ENCODE measurements at regions not wholly inside any gene's neighbourhood (a gene's known extent, or its start where the extent isn't known, plus 50 kb on each side); places are given as distances from the start of the nearest gene placed in this dataset.

DNA sequence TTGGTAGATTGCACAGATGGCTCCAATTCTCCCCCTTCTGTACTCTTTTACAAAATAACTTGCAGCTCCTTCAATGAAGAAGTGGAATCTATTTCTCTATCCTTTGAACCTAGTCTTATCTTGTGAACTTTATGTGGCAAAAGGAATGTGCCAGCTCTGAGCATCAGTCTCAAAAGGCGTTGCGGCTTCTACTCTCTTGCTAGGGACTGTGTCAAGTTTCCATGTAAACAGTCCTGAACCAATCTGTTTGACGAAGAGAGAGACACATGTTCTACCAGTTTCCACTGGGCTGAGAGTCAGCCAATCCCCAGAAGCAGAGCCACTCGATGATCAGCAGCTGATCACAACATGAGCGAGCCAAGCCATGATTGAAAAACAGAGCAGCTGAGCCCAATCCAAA lies 439.7 kb upstream of the SETBP1 start:
- no peak overlapping the region for H3K9ac ChIP-seq (ENCODE audit: low read depth, low read length)
- H3K27me3 ChIP-seq (ENCODE audit: control insufficient read depth, insufficient read depth, low read length), result no peaks in the 10 kb centered on the region
- H3K36me3 ChIP-seq (ENCODE audit: control insufficient read depth, insufficient read depth, low read length), result no peaks in the 10 kb centered on the region
- H3K27ac ChIP-seq (ENCODE audit: low read depth, low read length), result no peak overlapping the region
- no peak overlapping the region for H3K4me3 ChIP-seq (ENCODE audit: low read depth, low read length)
- no peaks in the 10 kb centered on the region for H3K9me3 ChIP-seq (ENCODE audit: control insufficient read depth, insufficient read depth, low read length)
- H3K4me1 ChIP-seq (ENCODE audit: control insufficient read depth, insufficient read depth, low read length), result no peaks in the 10 kb centered on the region

DNA sequence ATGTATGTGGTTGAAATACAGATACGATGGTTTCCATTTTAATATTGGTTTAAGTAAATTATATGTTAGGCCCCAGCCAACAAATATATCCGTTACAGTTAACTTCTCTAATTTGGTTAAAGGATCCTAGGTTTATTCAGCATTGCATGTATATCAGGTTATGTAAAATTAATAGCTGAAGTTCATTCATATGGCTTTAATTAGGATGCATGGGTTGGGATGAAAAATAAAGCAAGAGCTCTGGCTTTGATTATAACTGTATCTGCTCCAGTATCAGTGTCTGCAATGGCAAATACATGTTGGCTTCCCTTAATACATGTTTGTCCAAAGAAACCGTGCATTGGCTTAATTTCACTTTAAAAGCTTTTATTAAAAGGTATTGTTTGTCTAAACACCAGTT lies 435.7 kb upstream of the SETBP1 start:
- no peak overlapping the region for H3K4me3 ChIP-seq (ENCODE audit: low read depth, low read length)
- no peak overlapping the region for H3K9ac ChIP-seq (ENCODE audit: low read depth, low read length)
- H3K27me3 ChIP-seq (ENCODE audit: control insufficient read depth, insufficient read depth, low read length), result no peaks in the 10 kb centered on the region
- no peaks in the 10 kb centered on the region for H3K36me3 ChIP-seq (ENCODE audit: control insufficient read depth, insufficient read depth, low read length)
- no peaks in the 10 kb centered on the region for H3K4me1 ChIP-seq (ENCODE audit: control insufficient read depth, insufficient read depth, low read length)
- no peak overlapping the region for H3K27ac ChIP-seq (ENCODE audit: low read depth, low read length)
- no peaks in the 10 kb centered on the region for H3K9me3 ChIP-seq (ENCODE audit: control insufficient read depth, insufficient read depth, low read length)

GRCh38 chr18:44246001-44246400 lies 434.7 kb upstream of the SETBP1 start:
- H3K4me3 ChIP-seq (ENCODE audit: low read depth, low read length), result no peak overlapping the region
- H3K27me3 ChIP-seq (ENCODE audit: control insufficient read depth, insufficient read depth, low read length), result no peaks in the 10 kb centered on the region
- H3K9ac ChIP-seq (ENCODE audit: low read depth, low read length), result no peak overlapping the region
- H3K4me1 ChIP-seq (ENCODE audit: control insufficient read depth, insufficient read depth, low read length), result no peaks in the 10 kb centered on the region
- H3K36me3 ChIP-seq (ENCODE audit: control insufficient read depth, insufficient read depth, low read length), result no peaks in the 10 kb centered on the region
- H3K9me3 ChIP-seq (ENCODE audit: control insufficient read depth, insufficient read depth, low read length), result no peaks in the 10 kb centered on the region
- H3K27ac ChIP-seq (ENCODE audit: low read depth, low read length), result no peak overlapping the region

- H3K4me3 ChIP-seq (ENCODE audit: low read depth, low read length), result no peak overlapping the region
- peaks cover 8% of the 10 kb centered on the region for H3K9me3 ChIP-seq (ENCODE audit: control insufficient read depth, insufficient read depth, low read length)
- H3K27me3 ChIP-seq (ENCODE audit: control insufficient read depth, insufficient read depth, low read length), result no peaks in the 10 kb centered on the region
- H3K27ac ChIP-seq (ENCODE audit: low read depth, low read length), result no peak overlapping the region
- no peaks in the 10 kb centered on the region for H3K4me1 ChIP-seq (ENCODE audit: control insufficient read depth, insufficient read depth, low read length)
- no peaks in the 10 kb centered on the region for H3K36me3 ChIP-seq (ENCODE audit: control insufficient read depth, insufficient read depth, low read length)
- H3K9ac ChIP-seq (ENCODE audit: low read depth, low read length), result no peak overlapping the region
These were observed 422.6 kb upstream of the SETBP1 start for GRCh38 chr18:44258086-44258485.

DNA sequence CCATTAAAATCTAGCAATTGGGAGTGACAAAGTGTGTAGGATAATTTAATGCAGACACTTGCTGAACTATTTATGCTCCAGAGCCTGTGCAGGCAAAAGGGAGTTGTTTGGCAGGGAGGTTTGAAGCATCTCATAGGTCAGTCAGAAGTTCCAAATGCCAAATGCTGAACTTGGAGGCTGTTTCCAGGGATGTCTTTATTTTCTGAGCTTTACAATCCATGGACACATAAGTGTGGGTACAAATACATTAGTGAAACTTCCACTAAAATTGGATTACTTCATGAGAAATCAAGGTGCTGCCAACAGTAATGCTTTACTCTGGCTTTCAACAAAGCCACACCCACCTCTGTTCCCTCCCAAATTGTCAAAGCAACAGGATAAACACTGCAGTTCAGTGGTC lies 422.1 kb upstream of the SETBP1 start:
- Histone ChIP-seq H3K27ac (ENCODE audit: low read depth, low read length) (no peak overlapping the region), H3K36me3 (ENCODE audit: control insufficient read depth, insufficient read depth, low read length) (no peaks in the 10 kb centered on the region), H3K27me3 (ENCODE audit: control insufficient read depth, insufficient read depth, low read length) (no peaks in the 10 kb centered on the region), H3K9ac (ENCODE audit: low read depth, low read length) (no peak overlapping the region), H3K4me3 (ENCODE audit: low read depth, low read length) (no peak overlapping the region), H3K4me1 (ENCODE audit: control insufficient read depth, insufficient read depth, low read length) (no peaks in the 10 kb centered on the region), H3K9me3 (ENCODE audit: control insufficient read depth, insufficient read depth, low read length) (peaks cover 11% of the 10 kb centered on the region)

GRCh38 chr18:44259610-44260009 lies 421.1 kb upstream of the SETBP1 start:
- no peaks in the 10 kb centered on the region for H3K4me1 ChIP-seq (ENCODE audit: control insufficient read depth, insufficient read depth, low read length)
- H3K27me3 ChIP-seq (ENCODE audit: control insufficient read depth, insufficient read depth, low read length), result no peaks in the 10 kb centered on the region
- no peaks in the 10 kb centered on the region for H3K36me3 ChIP-seq (ENCODE audit: control insufficient read depth, insufficient read depth, low read length)
- no peak overlapping the region for H3K9ac ChIP-seq (ENCODE audit: low read depth, low read length)
- no peak overlapping the region for H3K4me3 ChIP-seq (ENCODE audit: low read depth, low read length)
- no peak overlapping the region for H3K27ac ChIP-seq (ENCODE audit: low read depth, low read length)
- H3K9me3 ChIP-seq (ENCODE audit: control insufficient read depth, insufficient read depth, low read length), result peaks cover 11% of the 10 kb centered on the region

GRCh38 chr18:44265437-44265836 lies 415.3 kb upstream of the SETBP1 start:
- H3K4me1 ChIP-seq (ENCODE audit: control insufficient read depth, insufficient read depth, low read length), result no peaks in the 10 kb centered on the region
- no peak overlapping the region for H3K9ac ChIP-seq (ENCODE audit: low read depth, low read length)
- H3K4me3 ChIP-seq (ENCODE audit: low read depth, low read length), result no peak overlapping the region
- H3K27me3 ChIP-seq (ENCODE audit: control insufficient read depth, insufficient read depth, low read length), result no peaks in the 10 kb centered on the region
- no peaks in the 10 kb centered on the region for H3K36me3 ChIP-seq (ENCODE audit: control insufficient read depth, insufficient read depth, low read length)
- no peak overlapping the region for H3K27ac ChIP-seq (ENCODE audit: low read depth, low read length)
- H3K9me3 ChIP-seq (ENCODE audit: control insufficient read depth, insufficient read depth, low read length), result peaks cover 11% of the 10 kb centered on the region

DNA sequence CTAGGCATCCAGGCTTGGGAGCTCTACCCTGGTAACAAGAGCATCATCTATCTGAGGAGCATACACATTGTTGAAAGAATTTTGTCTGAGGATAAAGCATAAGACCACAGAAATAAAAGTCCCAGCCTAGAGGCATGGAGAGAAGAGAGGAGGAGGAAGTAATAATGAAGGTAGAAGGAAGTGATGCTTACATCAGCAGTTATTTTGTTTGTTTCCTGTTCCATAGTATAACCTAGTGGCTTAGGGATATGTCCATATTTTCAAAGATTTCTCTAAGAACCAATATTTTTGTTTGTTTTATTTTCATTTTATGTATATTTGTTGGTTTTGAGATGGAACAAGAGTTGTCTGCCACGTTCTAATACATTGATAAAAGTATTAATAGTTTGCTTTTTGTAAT lies 407.4 kb upstream of the SETBP1 start:
- Histone ChIP-seq H3K27me3 (ENCODE audit: control insufficient read depth, insufficient read depth, low read length) (no peaks in the 10 kb centered on the region), H3K27ac (ENCODE audit: low read depth, low read length) (no peak overlapping the region), H3K4me3 (ENCODE audit: low read depth, low read length) (no peak overlapping the region), H3K4me1 (ENCODE audit: control insufficient read depth, insufficient read depth, low read length) (no peaks in the 10 kb centered on the region), H3K9me3 (ENCODE audit: control insufficient read depth, insufficient read depth, low read length) (no peaks in the 10 kb centered on the region), H3K36me3 (ENCODE audit: control insufficient read depth, insufficient read depth, low read length) (no peaks in the 10 kb centered on the region), H3K9ac (ENCODE audit: low read depth, low read length) (no peak overlapping the region)

GRCh38 chr18:44280479-44280878 lies 400.2 kb upstream of the SETBP1 start:
- no peak overlapping the region for H3K9ac ChIP-seq (ENCODE audit: low read depth, low read length)
- no peaks in the 10 kb centered on the region for H3K4me1 ChIP-seq (ENCODE audit: control insufficient read depth, insufficient read depth, low read length)
- no peaks in the 10 kb centered on the region for H3K36me3 ChIP-seq (ENCODE audit: control insufficient read depth, insufficient read depth, low read length)
- H3K27me3 ChIP-seq (ENCODE audit: control insufficient read depth, insufficient read depth, low read length), result no peaks in the 10 kb centered on the region
- no peak overlapping the region for H3K27ac ChIP-seq (ENCODE audit: low read depth, low read length)
- no peak overlapping the region for H3K4me3 ChIP-seq (ENCODE audit: low read depth, low read length)
- H3K9me3 ChIP-seq (ENCODE audit: control insufficient read depth, insufficient read depth, low read length), result no peaks in the 10 kb centered on the region

DNA sequence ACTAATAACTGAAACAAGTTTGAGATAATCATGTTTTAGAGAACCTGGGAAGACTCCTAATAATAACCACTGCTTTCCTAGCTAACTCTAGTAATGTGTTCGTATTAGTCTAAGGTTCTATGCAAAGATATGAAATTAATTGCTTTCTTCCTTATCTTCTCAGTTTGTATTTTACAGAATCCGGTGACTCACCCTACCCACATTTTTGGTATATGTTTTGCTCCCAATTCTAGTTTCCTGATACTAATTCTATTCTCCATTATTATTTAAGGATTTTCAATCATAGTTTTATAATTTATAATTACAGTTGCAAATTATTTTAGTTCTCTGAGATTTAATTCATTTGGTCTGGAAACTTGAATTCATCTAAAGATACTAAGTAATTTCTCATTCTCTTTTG lies 394.6 kb upstream of the SETBP1 start:
- Histone ChIP-seq H3K36me3 (ENCODE audit: control insufficient read depth, insufficient read depth, low read length) (no peaks in the 10 kb centered on the region), H3K4me3 (ENCODE audit: low read depth, low read length) (no peak overlapping the region), H3K4me1 (ENCODE audit: control insufficient read depth, insufficient read depth, low read length) (no peaks in the 10 kb centered on the region), H3K9me3 (ENCODE audit: control insufficient read depth, insufficient read depth, low read length) (no peaks in the 10 kb centered on the region), H3K9ac (ENCODE audit: low read depth, low read length) (no peak overlapping the region), H3K27me3 (ENCODE audit: control insufficient read depth, insufficient read depth, low read length) (no peaks in the 10 kb centered on the region), H3K27ac (ENCODE audit: low read depth, low read length) (no peak overlapping the region)

GRCh38 chr18:44290366-44290977 lies 390.2 kb upstream of the SETBP1 start:
- no peaks in the 10 kb centered on the region for H3K9me3 ChIP-seq (ENCODE audit: control insufficient read depth, insufficient read depth, low read length)
- H3K4me1 ChIP-seq (ENCODE audit: control insufficient read depth, insufficient read depth, low read length), result peaks cover 6% of the 10 kb centered on the region; the same call in 1 of the 2 replicates
- no peaks in the 10 kb centered on the region for H3K27me3 ChIP-seq (ENCODE audit: control insufficient read depth, insufficient read depth, low read length)
- no peak overlapping the region for H3K27ac ChIP-seq (ENCODE audit: low read depth, low read length)
- H3K4me3 ChIP-seq (ENCODE audit: low read depth, low read length), result no peak overlapping the region
- no peak overlapping the region for H3K9ac ChIP-seq (ENCODE audit: low read depth, low read length)
- no peaks in the 10 kb centered on the region for H3K36me3 ChIP-seq (ENCODE audit: control insufficient read depth, insufficient read depth, low read length)

DNA sequence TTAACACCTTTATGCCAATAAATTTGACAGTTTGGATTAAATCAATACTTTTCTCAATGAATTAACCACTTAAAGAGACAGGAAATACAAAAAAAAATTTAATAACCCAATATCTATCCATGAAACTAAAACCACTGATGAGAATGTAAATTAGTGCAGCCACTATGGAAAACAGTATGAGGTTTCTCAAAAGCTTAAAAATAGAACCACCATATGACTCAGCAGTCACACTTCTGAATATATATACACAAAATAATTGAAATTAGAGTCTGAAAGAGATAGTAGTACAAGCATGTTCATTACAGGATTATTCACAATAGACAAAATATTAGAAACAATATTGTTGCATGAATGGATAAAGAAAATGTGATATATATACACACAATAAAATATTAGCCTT lies 382.1 kb upstream of the SETBP1 start:
- Histone ChIP-seq H3K4me3 (ENCODE audit: low read depth, low read length) (no peak overlapping the region), H3K36me3 (ENCODE audit: control insufficient read depth, insufficient read depth, low read length) (no peaks in the 10 kb centered on the region), H3K27ac (ENCODE audit: low read depth, low read length) (no peak overlapping the region), H3K9me3 (ENCODE audit: control insufficient read depth, insufficient read depth, low read length) (peaks cover 15% of the 10 kb centered on the region), H3K4me1 (ENCODE audit: control insufficient read depth, insufficient read depth, low read length) (no peaks in the 10 kb centered on the region), H3K9ac (ENCODE audit: low read depth, low read length) (no peak overlapping the region), H3K27me3 (ENCODE audit: control insufficient read depth, insufficient read depth, low read length) (no peaks in the 10 kb centered on the region)

Measured in HUES48 (cell line).